GM12864 (cell line): ENCODE measurements at regions not wholly inside any gene's neighbourhood (a gene's known extent, or its start where the extent isn't known, plus 50 kb on each side); places are given as distances from the start of the nearest gene placed in this dataset.
"Not testable (repeated sequence)": the region's sequence is repeated elsewhere in the genome, so short reads cannot be mapped to it uniquely, and the experiment has no call there.

Source experiments
- DNase-seq: peaks from one replicate; pipeline ENCODE4 v3.0.0-alpha.2; 2011; ENCODE audit warnings: low read depth
- H3K4me3 ChIP-seq: 2 replicates; pipeline ENCODE4 v1.5.1; 2011; ENCODE audit warnings: mild to moderate bottlenecking, low read depth, low read length, control low read depth
- TF ChIP-seq, protein P1 (sequence below): IDR thresholded peaks from 2 replicates; pipeline ENCODE4 v1.5.1; 2011; ENCODE audit warnings: low read depth, mild to moderate bottlenecking, moderate library complexity, low read length, control low read depth, inconsistent platforms; ENCODE audit errors: missing control alignments

DNA sequence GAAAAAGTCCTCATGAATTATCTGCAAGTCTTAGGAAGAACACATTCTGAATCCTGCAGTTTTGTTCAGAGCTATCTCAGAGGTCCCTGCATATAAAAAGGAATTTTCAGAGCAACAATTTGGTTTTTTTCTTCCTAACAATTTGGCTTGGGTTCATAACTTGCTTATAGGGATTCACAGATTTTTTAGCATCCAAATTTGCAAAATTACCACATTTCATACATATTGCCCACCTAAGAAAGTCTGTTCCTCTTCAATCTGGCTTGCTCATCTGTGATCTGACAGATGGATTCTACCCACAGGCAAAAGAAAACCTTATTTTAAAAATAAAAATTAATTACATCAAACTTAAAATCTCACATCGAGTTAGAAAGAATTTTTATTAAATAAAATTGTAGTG lies 714.4 kb upstream of the NCAM2 start:
- TF ChIP-seq, protein P1, sequence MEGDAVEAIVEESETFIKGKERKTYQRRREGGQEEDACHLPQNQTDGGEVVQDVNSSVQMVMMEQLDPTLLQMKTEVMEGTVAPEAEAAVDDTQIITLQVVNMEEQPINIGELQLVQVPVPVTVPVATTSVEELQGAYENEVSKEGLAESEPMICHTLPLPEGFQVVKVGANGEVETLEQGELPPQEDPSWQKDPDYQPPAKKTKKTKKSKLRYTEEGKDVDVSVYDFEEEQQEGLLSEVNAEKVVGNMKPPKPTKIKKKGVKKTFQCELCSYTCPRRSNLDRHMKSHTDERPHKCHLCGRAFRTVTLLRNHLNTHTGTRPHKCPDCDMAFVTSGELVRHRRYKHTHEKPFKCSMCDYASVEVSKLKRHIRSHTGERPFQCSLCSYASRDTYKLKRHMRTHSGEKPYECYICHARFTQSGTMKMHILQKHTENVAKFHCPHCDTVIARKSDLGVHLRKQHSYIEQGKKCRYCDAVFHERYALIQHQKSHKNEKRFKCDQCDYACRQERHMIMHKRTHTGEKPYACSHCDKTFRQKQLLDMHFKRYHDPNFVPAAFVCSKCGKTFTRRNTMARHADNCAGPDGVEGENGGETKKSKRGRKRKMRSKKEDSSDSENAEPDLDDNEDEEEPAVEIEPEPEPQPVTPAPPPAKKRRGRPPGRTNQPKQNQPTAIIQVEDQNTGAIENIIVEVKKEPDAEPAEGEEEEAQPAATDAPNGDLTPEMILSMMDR = no peak
- no peak for DNase-seq
- H3K4me3 ChIP-seq = no peak overlapping the region

- no peak overlapping the region for H3K4me3 ChIP-seq
- DNase-seq = no peak
- TF ChIP-seq, protein P1 = no peak
Observed at GRCh38 chr21:20292280-20292679, 705.9 kb upstream of the NCAM2 start.

- DNase-seq, H3K4me3 ChIP-seq: not testable (repeated sequence)
Observed at GRCh38 chr21:20292854-20293253, 705.4 kb upstream of the NCAM2 start.

- no peak for DNase-seq
- TF ChIP-seq, protein P1 = no peak
- no peak overlapping the region for H3K4me3 ChIP-seq
Observed at GRCh38 chr21:20301395-20301794, 696.8 kb upstream of the NCAM2 start.

GRCh38 chr21:20302084-20302483 lies 696.1 kb upstream of the NCAM2 start:
- H3K4me3 ChIP-seq = no peak overlapping the region

DNA sequence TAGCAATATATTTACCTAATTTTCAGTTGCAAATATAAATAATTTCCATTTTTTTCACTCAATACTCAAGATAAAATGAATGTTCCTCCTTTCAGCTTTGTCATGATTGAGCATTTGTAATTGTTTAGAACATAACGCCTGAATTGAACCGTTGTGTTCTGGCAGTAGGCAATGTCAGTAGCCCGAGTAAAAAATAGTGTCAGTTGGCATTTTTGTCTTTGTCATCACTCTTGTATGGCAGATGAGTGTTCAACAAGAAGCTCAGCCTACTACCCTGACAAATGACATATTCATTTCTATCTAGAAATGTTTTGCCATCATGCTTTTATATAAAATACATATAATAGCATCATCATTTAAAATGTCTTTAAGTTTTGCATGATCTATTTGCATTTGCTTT lies 691.4 kb upstream of the NCAM2 start:
- no peak for DNase-seq
- no peak overlapping the region for H3K4me3 ChIP-seq
- TF ChIP-seq, protein P1 = no peak

More at GRCh38 chr21:20302084-20302483, 696.1 kb upstream of the NCAM2 start:
- TF ChIP-seq, protein P1 = no peak
- DNase-seq = no peak

DNA sequence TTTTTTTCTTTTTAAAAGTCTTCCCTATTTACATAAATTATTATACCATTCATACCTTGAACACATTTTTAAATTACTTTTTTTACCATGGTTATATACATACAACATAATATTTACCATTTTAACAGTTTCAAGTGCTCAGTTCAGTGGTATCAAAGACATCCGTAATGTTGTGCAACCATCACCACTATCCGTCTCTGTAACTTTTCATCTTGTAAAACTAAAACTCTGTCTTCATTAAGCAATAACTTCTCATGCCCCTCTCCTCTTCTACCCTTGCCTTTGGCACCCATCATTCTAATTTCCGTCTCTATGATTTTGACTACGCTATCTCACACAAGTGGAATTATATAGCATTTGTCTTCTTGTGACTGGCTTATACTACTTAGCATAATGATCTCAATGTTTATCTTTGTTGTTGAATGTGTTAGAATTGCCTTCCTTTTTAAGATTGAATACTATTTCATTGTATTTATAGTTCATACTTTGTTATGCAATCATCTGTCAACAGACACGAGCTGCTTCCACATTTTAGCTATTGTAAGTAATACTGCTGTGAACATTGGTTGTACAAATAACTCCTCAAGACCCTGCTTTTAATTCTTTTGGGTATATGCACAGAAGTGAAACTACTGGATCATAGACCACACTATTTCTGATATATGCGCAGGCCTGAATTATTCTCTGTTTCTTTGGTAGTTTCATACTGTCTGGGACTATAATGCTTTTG lies 689.5 kb upstream of the NCAM2 start:
- no peak overlapping the region for H3K4me3 ChIP-seq
- TF ChIP-seq, protein P1 = no peak
- no peak for DNase-seq
